Body of pancreas (tissue), 4 donors: ENCODE measurements at regions not wholly inside any gene's neighbourhood (a gene's known extent, or its start where the extent isn't known, plus 50 kb on each side); places are given as distances from the start of the nearest gene placed in this dataset.

ENCODE experiments used
- ATAC-seq: fragments of 150-250 bp; one replicate; pipeline ENCODE4 v1.9.1; 2016
- DNase-seq, 4 donors: peaks; one replicate each; pipeline ENCODE4 v3.0.0-alpha.2; 2019
- H3K27ac ChIP-seq, 4 donors: fragments of 200-600 bp; sonication (generic); 1 replicate in 3 of 4; 2 replicates in 1 of 4; pipeline versions ENCODE4 v1.5.1 to v1.6.1; 2016 to 2019; ENCODE audit warnings: mild to moderate bottlenecking in 1 of 4, mixed read lengths in 1 of 4, moderate library complexity in 1 of 4
- H3K27me3 ChIP-seq, 2 donors: fragments of 200-600 bp; sonication (generic); one replicate each; pipeline ENCODE4 v1.6.0; 2016; ENCODE audit warnings: mild to moderate bottlenecking in 1 of 2
- H3K36me3 ChIP-seq, 2 donors: fragments of 200-600 bp; sonication (generic); replicated peaks in 1 of 2; 2 replicates each; pipeline ENCODE4 v1.5.1; 2016; ENCODE audit warnings: low read depth in 2 of 2; ENCODE audit not compliant: insufficient read depth in 1 of 2
- H3K4me1 ChIP-seq: fragments of 200-600 bp; sonication (generic); one replicate; pipeline ENCODE4 v1.6.0; 2016
- H3K4me3 ChIP-seq, 2 donors: fragments of 200-600 bp; sonication (generic); 1 replicate in 1 of 2; 2 replicates in 1 of 2; pipeline ENCODE4 v1.5.1; 2016 to 2019
- H3K9me3 ChIP-seq, 3 donors: fragments of 200-600 bp; sonication (generic); 1 replicate in 2 of 3; 2 replicates in 1 of 3; pipeline ENCODE4 v1.5.1; 2016
- POLR2A ChIP-seq, 3 donors: fragments of 450-650 bp; IDR thresholded peaks; one replicate each; pipeline ENCODE4 v1.6.1; 2016; ENCODE audit warnings: antibody characterized with exemption in 3 of 3, mild to moderate bottlenecking in 2 of 3
- WGBS, 2 donors: methylation state at CpG; one replicate each; pipeline ENCODE4 v1.1.5; 2017; 5-methylcytosine and 5-hydroxymethylcytosine counted together
- intact Hi-C: fragments of 100-400 bp; cut with DNase I; formaldehyde crosslinking; loops from one replicate; pipeline ENCODE4 v1.15.1; 2023
- TF ChIP-seq, protein P1 (sequence below), 7 experiments: fragments of 450-650 bp in 4 of 7; fragments of 200-600 bp in 3 of 7; sonication (generic) in 3 of 7; IDR thresholded peaks; one replicate each; pipeline ENCODE4 v1.5.1; 2016 to 2019; ENCODE audit warnings: antibody characterized with exemption in 7 of 7

DNA sequence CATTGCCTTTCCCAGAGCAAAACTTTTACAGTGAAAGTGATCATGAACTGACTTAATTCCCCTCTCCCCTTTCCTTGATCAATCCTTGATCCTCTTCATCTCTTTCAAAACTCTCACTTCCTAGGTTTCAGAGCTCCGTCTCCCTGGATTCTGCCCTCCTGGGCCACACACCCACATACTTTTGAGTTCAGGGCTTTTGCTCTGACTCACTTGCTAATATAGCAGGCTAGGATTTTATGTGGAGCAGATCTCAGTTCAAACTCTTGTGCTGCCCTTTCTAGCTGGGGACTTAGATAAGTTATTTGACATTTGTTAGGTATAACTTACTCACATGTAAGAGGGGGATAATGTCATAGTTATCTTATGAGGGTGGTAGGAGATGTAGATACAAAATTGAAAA, 109.1 kb upstream of the MLIP start:
- Histone ChIP-seq H3K4me1 (no peaks in the 10 kb centered on the region), H3K27me3 (no peaks in the 10 kb centered on the region), H3K4me3 (no peak overlapping the region), H3K9me3 (no peaks in the 10 kb centered on the region), H3K27ac (no peak overlapping the region), H3K36me3 (no peaks in the 10 kb centered on the region)
- ATAC-seq (no peak), DNase-seq (no peak)
- 69 to 90% methylated on average over 1 of the region's 1 CpG for WGBS, 2 donors
- intact Hi-C loops, result no loop called here
- TF ChIP-seq POLR2A (IDR thresholded peaks at IDR 0.05), result no peak
- TF ChIP-seq, protein P1, sequence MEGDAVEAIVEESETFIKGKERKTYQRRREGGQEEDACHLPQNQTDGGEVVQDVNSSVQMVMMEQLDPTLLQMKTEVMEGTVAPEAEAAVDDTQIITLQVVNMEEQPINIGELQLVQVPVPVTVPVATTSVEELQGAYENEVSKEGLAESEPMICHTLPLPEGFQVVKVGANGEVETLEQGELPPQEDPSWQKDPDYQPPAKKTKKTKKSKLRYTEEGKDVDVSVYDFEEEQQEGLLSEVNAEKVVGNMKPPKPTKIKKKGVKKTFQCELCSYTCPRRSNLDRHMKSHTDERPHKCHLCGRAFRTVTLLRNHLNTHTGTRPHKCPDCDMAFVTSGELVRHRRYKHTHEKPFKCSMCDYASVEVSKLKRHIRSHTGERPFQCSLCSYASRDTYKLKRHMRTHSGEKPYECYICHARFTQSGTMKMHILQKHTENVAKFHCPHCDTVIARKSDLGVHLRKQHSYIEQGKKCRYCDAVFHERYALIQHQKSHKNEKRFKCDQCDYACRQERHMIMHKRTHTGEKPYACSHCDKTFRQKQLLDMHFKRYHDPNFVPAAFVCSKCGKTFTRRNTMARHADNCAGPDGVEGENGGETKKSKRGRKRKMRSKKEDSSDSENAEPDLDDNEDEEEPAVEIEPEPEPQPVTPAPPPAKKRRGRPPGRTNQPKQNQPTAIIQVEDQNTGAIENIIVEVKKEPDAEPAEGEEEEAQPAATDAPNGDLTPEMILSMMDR (IDR thresholded peaks at IDR 0.05), result no peak

DNA sequence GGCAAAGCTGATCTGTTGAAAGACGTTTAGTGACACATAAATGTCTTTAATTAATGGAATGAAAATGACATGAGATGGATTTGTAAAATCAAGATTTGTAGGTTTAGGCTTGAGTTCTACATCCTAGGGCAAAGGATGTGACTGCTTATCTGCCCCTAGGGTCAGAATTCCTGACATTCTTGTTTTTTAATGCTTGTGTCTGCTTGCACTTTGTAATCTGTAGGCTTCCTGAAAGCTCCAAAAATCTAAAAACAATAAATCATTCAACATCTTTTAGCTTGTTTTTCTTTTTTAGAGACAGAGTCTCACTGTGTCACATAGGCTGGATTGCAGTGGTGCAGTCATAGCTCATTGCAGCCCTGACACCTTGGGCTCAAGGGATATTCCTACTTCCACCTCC, 107.9 kb upstream of the MLIP start:
- intact Hi-C loops, result no loop called here
- ATAC-seq, result no peak
- H3K27me3 ChIP-seq, result no peaks in the 10 kb centered on the region
- H3K9me3 ChIP-seq, result no peaks in the 10 kb centered on the region
- no peak overlapping the region for H3K4me3 ChIP-seq
- no peak for DNase-seq
- TF ChIP-seq POLR2A (IDR thresholded peaks at IDR 0.05), result no peak
- TF ChIP-seq, protein P1 (IDR thresholded peaks at IDR 0.05), result no peak
- 38 to 46% methylated on average over 1 of the region's 1 CpG for WGBS, 2 donors
- no peaks in the 10 kb centered on the region for H3K36me3 ChIP-seq
- no peak overlapping the region for H3K27ac ChIP-seq
- no peaks in the 10 kb centered on the region for H3K4me1 ChIP-seq

DNA sequence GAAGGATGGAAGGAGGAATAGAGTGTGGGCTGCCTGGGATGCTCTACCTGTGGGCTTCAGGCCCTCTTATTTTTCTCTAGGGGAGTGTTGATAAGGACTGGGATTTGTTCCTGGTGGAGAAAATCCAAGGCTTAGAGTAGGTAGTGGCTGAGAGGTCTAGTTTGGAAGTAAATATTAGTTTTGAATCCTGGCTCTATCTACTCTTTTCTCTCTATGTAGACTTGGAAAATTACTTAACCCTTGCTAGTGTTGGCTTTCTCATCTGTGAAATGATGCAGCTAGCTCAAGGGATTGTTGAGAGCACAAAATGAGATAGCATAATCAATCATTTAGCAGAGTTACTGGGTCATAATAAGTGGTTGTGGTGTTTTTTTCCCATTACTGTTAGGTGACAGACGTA, 102.7 kb upstream of the MLIP start:
- Histone ChIP-seq H3K27ac (no peak overlapping the region), H3K9me3 (no peaks in the 10 kb centered on the region), H3K36me3 (no peaks in the 10 kb centered on the region), H3K4me1 (no peaks in the 10 kb centered on the region), H3K27me3 (no peaks in the 10 kb centered on the region), H3K4me3 (no peak overlapping the region)
- 39 to 56% methylated on average over 1 of the region's 1 CpG for WGBS, 2 donors
- TF ChIP-seq POLR2A (IDR thresholded peaks at IDR 0.05), result no peak
- no peak for ATAC-seq
- no peak for DNase-seq
- intact Hi-C loops, result no loop called here

DNA sequence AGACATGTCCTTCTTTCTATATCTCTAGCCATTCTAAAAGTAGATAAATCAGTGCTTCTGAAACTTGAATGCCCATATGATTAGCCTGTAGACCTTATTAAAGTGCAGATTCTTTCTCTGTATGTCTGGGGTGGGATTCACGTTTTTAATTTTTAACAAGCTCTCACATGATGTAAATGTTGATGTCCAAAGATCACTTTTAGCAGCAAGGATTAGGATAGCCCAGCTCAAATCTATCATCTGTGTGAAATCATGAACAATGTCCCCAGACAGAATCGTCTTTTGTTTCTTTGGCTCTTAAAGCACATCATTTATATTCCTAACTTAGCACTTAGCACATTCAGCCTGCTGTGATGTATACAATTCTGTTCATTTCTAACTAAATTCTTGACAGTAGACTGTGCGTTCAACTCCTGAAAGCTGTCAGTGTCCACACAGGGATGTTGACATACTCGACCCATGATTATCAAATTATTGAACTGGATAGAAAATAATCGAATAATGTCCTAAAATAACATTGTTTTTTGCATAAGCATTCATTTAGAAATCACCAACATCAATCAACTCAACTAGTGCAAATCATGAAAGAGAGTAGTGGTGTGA, 102.1 kb upstream of the MLIP start:
- intact Hi-C loops, result no loop called here
- Histone ChIP-seq H3K27me3 (no peaks in the 10 kb centered on the region), H3K4me3 (no peak overlapping the region), H3K4me1 (no peaks in the 10 kb centered on the region), H3K36me3 (no peaks in the 10 kb centered on the region), H3K9me3 (no peaks in the 10 kb centered on the region), H3K27ac (no peak overlapping the region)
- 49 to 51% methylated on average over 5 of the region's 5 CpGs for WGBS, 2 donors
- TF ChIP-seq, protein P1 (IDR thresholded peaks at IDR 0.05), result no peak
- no peak for TF ChIP-seq POLR2A (IDR thresholded peaks at IDR 0.05)
- ATAC-seq (no peak), DNase-seq (no peak)

DNA sequence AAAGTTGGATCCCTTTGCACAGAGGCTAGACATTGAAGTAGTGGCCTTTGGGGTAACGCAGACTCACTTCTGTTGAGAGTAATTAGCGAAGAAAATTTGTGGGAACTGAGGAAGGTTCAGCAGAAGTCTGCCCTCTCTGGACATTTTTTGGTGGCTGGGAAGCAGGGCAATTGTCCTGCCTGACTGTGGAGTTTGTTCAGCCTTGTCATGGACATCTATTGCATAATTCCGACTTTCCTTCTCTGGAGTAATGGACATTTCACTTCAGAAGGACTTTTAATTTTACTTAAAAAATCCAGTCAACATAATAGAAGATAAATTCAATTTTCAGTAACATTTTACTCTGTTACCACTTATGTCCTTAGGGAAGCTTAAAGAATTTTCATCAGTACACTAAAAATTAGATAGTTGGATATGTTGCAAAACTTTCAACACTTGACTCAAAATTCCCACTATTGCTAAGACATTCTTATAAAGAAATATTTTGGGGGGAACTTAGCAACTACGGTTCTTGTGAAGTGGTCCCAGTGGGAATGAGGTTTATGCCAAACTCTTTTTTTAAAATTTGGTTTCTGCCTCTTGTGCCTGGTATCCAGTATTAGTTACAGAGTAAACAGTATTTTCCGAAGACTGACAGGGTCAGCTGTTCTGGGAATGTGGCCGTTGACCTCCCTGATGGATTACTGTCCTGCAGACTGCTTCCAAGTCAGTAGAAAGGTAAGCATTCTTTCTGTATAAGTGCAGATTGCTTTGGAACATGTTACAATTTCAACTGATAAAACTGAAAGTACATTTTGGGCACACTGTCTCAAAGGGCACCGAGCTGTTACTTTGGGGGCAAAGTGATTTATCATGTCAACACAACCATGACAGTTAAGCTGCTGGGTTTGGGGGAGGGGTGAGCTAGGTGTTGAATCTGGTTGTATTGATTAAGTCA, 100.6 kb upstream of the MLIP start:
- ATAC-seq, result peak; percentile 24
- intact Hi-C loops, result no loop called here
- no peaks in the 10 kb centered on the region for H3K27me3 ChIP-seq
- H3K36me3 ChIP-seq, result no peaks in the 10 kb centered on the region
- TF ChIP-seq POLR2A (IDR thresholded peaks at IDR 0.05), result no peak
- TF ChIP-seq, protein P1 (IDR thresholded peaks at IDR 0.05), result no peak
- WGBS, 2 donors, result 45 to 47% methylated on average over 7 of the region's 7 CpGs
- H3K4me3 ChIP-seq, result no peak overlapping the region
- no peak overlapping the region for H3K27ac ChIP-seq
- no peaks in the 10 kb centered on the region for H3K9me3 ChIP-seq
- no peaks in the 10 kb centered on the region for H3K4me1 ChIP-seq
- peak in 1 of 4 donors; percentile 6 for DNase-seq
